Right atrium auricular region (tissue), 2 donors: ENCODE measurements at regions not wholly inside any gene's neighbourhood (a gene's known extent, or its start where the extent isn't known, plus 50 kb on each side); places are given as distances from the start of the nearest gene placed in this dataset.
"Not testable (repeated sequence)": the region's sequence is repeated elsewhere in the genome, so short reads cannot be mapped to it uniquely, and the experiment has no call there.

ENCODE experiments used
- DNase-seq: peaks from one replicate; pipeline ENCODE4 v3.0.0-alpha.2; 2019; ENCODE audit warnings: low spot score
- H3K27ac ChIP-seq, 2 donors: fragments of 200-600 bp; sonication (generic); 1 replicate in 1 of 2; 2 replicates in 1 of 2; pipeline ENCODE4 v1.5.1; 2016 to 2019
- H3K27me3 ChIP-seq, 2 donors: fragments of 200-600 bp; sonication (generic); one replicate each; pipeline versions ENCODE4 v1.5.1 to v1.6.0; 2017 to 2019
- H3K36me3 ChIP-seq: fragments of 200-600 bp; sonication (generic); one replicate; pipeline ENCODE4 v1.5.1; 2016
- H3K4me1 ChIP-seq, 2 donors: fragments of 200-600 bp; sonication (generic); one replicate each; pipeline versions ENCODE4 v1.5.1 to v1.6.0; 2017 to 2019
- H3K4me3 ChIP-seq, 2 donors: fragments of 200-600 bp; sonication (generic); 1 replicate in 1 of 2; 2 replicates in 1 of 2; pipeline ENCODE4 v1.5.1; 2017 to 2019; ENCODE audit warnings: mild to moderate bottlenecking in 1 of 2, moderate library complexity in 1 of 2
- H3K9me3 ChIP-seq, 2 donors: fragments of 200-600 bp; sonication (generic); one replicate each; pipeline ENCODE4 v1.5.1; 2019
- CTCF ChIP-seq, 2 donors: fragments of 200-600 bp; sonication (generic); IDR thresholded peaks; one replicate each; pipeline ENCODE4 v1.5.1; 2019; ENCODE audit warnings: antibody characterized with exemption in 2 of 2

GRCh38 chr3:23723141-23723540 is 82.6 kb upstream of the UBE2E1 start:
- H3K27me3 ChIP-seq, result no peaks in the 10 kb centered on the region
- H3K4me1 ChIP-seq, result no peaks in the 10 kb centered on the region
- no peaks in the 10 kb centered on the region for H3K36me3 ChIP-seq
- H3K9me3 ChIP-seq, result no peaks in the 10 kb centered on the region
- no peak for DNase-seq
- TF ChIP-seq CTCF (IDR thresholded peaks at IDR 0.05), result no peak
- H3K4me3 ChIP-seq, result no peak overlapping the region
- no peak overlapping the region for H3K27ac ChIP-seq

DNA sequence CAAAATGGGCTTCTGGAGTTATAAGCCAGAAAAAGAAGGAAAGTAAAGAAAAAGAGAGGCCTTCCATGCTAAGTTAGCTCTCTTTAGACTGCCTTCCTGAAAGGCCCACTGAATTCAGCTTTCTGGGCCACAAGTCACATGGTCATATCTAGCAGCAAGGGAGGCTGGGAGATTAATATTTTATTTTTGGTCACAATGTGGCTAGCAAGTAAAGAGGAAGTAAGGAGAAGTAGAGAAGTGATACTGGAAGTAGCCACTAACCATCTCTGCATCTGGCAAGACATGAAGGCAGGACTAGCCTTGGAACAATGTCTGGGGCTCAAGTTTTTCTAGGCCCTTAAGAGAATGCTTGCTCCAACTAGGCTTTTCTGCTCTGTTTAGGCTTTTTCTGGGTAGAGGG is 81.8 kb upstream of the UBE2E1 start:
- no peak for TF ChIP-seq CTCF (IDR thresholded peaks at IDR 0.05)
- Histone ChIP-seq H3K4me3 (no peak overlapping the region), H3K27ac (no peak overlapping the region), H3K9me3 (no peaks in the 10 kb centered on the region), H3K4me1 (no peaks in the 10 kb centered on the region), H3K36me3 (no peaks in the 10 kb centered on the region), H3K27me3 (no peaks in the 10 kb centered on the region)
- DNase-seq, result no peak

DNA sequence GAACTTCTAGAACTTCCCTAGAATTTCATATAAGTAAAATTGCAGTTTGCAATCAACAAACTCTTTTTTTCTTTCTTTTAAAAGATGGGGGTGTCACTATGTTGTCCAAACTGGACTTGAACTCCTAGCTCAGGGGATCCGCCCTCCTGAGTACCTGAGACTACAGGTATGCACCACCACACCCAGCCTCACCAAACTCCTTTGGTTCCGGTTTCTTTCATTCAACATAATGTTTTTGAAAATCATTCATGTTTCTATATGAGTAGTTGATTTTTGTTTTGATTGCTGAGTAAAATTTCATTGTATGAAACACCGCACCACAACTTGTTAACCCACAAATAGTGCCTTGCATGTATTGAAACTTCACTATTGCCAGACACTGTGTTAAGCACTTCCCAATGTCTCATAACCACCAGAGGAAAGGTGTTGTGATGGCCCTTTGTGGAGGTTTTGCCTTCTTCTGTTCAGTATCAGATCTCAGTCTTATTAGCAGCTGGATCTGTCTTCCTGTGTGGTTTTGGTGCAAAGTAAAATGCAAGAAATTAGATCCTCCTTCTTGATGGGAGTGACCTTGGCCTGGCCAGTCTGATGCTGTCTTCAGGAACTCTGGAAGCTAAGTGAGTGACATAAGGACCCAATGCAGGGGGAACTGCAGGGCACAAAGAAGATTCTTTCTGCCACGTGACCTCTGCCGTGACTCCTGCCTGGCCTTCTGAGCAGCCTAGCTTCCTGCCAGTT is 78.8 kb upstream of the UBE2E1 start:
- no peak for TF ChIP-seq CTCF (IDR thresholded peaks at IDR 0.05)
- no peak for DNase-seq
- Histone ChIP-seq H3K27ac (no peak overlapping the region), H3K9me3 (no peaks in the 10 kb centered on the region), H3K27me3 (no peaks in the 10 kb centered on the region), H3K36me3 (no peaks in the 10 kb centered on the region), H3K4me1 (peaks cover 0 to 4% of the 10 kb centered on the region in 2 donors), H3K4me3 (no peak overlapping the region)

DNA sequence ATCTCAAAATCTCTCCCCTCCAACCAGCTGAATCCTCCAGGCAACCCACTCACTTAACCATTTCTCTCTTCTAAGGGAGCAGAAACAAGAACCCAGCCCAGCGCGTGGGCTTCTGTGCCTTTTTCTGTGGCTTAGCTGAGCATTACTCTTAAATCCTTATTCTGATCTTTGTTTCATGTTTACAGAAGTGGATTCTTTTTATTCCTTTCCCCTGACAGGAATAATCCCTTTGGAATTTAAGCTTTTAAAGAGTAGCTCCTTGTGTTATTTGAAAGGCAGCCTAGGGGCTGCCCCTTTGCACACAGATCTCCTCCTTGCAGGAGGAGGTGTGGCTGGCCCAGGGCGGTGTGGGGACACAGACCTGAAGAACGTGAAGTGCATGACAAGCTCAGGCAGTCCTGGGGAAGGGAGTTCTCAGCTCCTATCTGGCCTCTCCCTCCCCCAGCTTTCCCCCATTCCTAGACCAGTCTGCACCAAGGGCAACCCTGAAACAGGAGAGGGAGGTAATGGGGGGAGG is 77.1 kb upstream of the UBE2E1 start:
- peaks cover 0 to 4% of the 10 kb centered on the region in 2 donors for H3K4me1 ChIP-seq
- TF ChIP-seq CTCF (IDR thresholded peaks at IDR 0.05), result no peak
- H3K36me3 ChIP-seq, result no peaks in the 10 kb centered on the region
- no peaks in the 10 kb centered on the region for H3K27me3 ChIP-seq
- no peak overlapping the region for H3K4me3 ChIP-seq
- no peak for DNase-seq
- no peak overlapping the region for H3K27ac ChIP-seq
- no peaks in the 10 kb centered on the region for H3K9me3 ChIP-seq

DNA sequence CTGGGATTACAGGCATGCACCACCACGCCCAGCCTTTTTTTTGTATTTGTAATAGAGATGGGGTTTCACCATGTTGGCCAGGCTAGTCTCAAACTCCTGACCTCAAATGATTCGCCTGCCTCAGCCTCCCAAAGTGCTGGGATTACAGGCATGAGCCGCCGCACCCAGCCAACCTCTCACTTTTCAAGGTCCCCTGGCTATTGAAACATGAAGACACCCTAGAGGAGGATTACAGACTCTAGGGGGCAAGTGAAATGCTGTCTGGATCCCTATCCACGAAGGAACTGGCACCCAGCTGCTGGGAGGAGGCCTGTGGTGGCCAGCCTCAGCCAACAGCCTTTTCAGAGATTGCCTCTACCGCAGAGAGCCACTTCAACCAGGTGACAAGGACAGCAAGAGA is 76.4 kb upstream of the UBE2E1 start:
- DNase-seq, H3K27me3 ChIP-seq, H3K4me1 ChIP-seq, H3K36me3 ChIP-seq, H3K27ac ChIP-seq, H3K4me3 ChIP-seq, H3K9me3 ChIP-seq: not testable (repeated sequence)

- TF ChIP-seq CTCF (IDR thresholded peaks at IDR 0.05), result no peak
- H3K9me3 ChIP-seq, result no peaks in the 10 kb centered on the region
- H3K4me1 ChIP-seq, result peaks cover 0 to 24% of the 10 kb centered on the region in 2 donors
- no peak overlapping the region for H3K4me3 ChIP-seq
- H3K27ac ChIP-seq, result no peak overlapping the region
- DNase-seq, result no peak
- H3K27me3 ChIP-seq, result no peaks in the 10 kb centered on the region
- no peaks in the 10 kb centered on the region for H3K36me3 ChIP-seq
Measured at GRCh38 chr3:23734481-23734880, 71.3 kb upstream of the UBE2E1 start.
